H1 (cell line): ENCODE measurements at regions not wholly inside any gene's neighbourhood (a gene's known extent, or its start where the extent isn't known, plus 50 kb on each side); places are given as distances from the start of the nearest gene placed in this dataset.

Experiments
- CTCF ChIP-seq, 3 experiments: IDR thresholded peaks; 1 replicate in 2 of 3; 2 replicates in 1 of 3; pipeline versions ENCODE4 v1.5.1 to v1.6.1; 2011; ENCODE audit warnings: low read length in 3 of 3, mild to moderate bottlenecking in 3 of 3, inconsistent platforms in 2 of 3, low read depth in 1 of 3, moderate library complexity in 1 of 3; ENCODE audit not compliant: insufficient read depth in 1 of 3; ENCODE audit errors: control extremely low read depth in 1 of 3
- HDAC6 ChIP-seq: IDR thresholded peaks from one replicate; pipeline ENCODE4 v1.7.1; 2012; ENCODE audit warnings: low read depth, mild to moderate bottlenecking, inconsistent platforms, low read length, moderate library complexity
- KDM4A ChIP-seq: IDR thresholded peaks from one replicate; pipeline ENCODE4 v1.7.1; 2012; ENCODE audit warnings: low read depth, mild to moderate bottlenecking, moderate library complexity, low read length, inconsistent platforms; ENCODE audit not compliant: severe bottlenecking
- KDM5A ChIP-seq: fragments of 200-600 bp; IDR thresholded peaks from 2 replicates; pipeline ENCODE4 v1.7.1; 2012; ENCODE audit warnings: mild to moderate bottlenecking, low read length, inconsistent platforms, mixed read lengths
- POLR2A ChIP-seq, 2 experiments: IDR thresholded peaks; 1 replicate in 1 of 2; 2 replicates in 1 of 2; pipeline ENCODE4 v1.6.1; 2011; ENCODE audit warnings: low read depth in 2 of 2, low read length in 2 of 2, mild to moderate bottlenecking in 2 of 2; ENCODE audit errors: control extremely low read depth in 1 of 2
- POLR2AphosphoS5 ChIP-seq: IDR thresholded peaks from 2 replicates; pipeline ENCODE4 v1.6.1; 2011; ENCODE audit warnings: low read depth, low read length
- RFX5 ChIP-seq: IDR thresholded peaks from 2 replicates; pipeline ENCODE4 v1.6.1; 2011; ENCODE audit warnings: low read depth, low read length, improper control_type of control experiment, borderline replicate concordance
- SUZ12 ChIP-seq: fragments of 200-600 bp; sonication (generic); IDR thresholded peaks from 2 replicates; pipeline ENCODE4 v1.6.1; 2012; ENCODE audit warnings: mild to moderate bottlenecking, inconsistent platforms, low read length, moderate library complexity, mixed read lengths
- TAF7 ChIP-seq: optimal IDR thresholded peaks from 2 replicates; pipeline ENCODE3; 2011; ENCODE audit warnings: low read depth, mild to moderate bottlenecking, inconsistent platforms, low read length, moderate library complexity, borderline replicate concordance

- TF ChIP-seq POLR2A (IDR thresholded peaks at IDR 0.05; ENCODE audit: control extremely low read depth in 1 of 2, low read depth in 2 of 2, low read length in 2 of 2) (no peak), TAF7 (no peak), RFX5 (no peak), HDAC6 (no peak), SUZ12 (no peak), POLR2AphosphoS5 (no peak), KDM5A (no peak), KDM4A (no peak), CTCF (IDR thresholded peaks at IDR 0.05; ENCODE audit: control extremely low read depth in 1 of 3, insufficient read depth in 1 of 3, low read depth in 1 of 3, low read length in 3 of 3) (no peak)
Observed at GRCh38 chr6:74480561-74480960, 725.3 kb downstream of the COL12A1 start (continued).
